OCI-LY1 (cell line): ENCODE measurements at regions not wholly inside any gene's neighbourhood (a gene's known extent, or its start where the extent isn't known, plus 50 kb on each side); places are given as distances from the start of the nearest gene placed in this dataset.

Experiments used
- H2AFZ ChIP-seq: fragments of 200-600 bp; sonication (generic), shearing (Covaris generic); 2 replicates; pipeline ENCODE4 v1.6.0; 2014; ENCODE audit warnings: antibody characterized with exemption, mild to moderate bottlenecking, low read length
- H3F3A ChIP-seq: fragments of 200-600 bp; sonication (generic), shearing (Covaris generic); 2 replicates; pipeline ENCODE4 v1.6.0; 2014; ENCODE audit warnings: mild to moderate bottlenecking, antibody characterized with exemption, low read length, moderate library complexity; ENCODE audit not compliant: insufficient read depth
- H3K27ac ChIP-seq: fragments of 200-600 bp; sonication (generic); 2 replicates; pipeline ENCODE4 v1.5.1; 2014; ENCODE audit warnings: low read length, mixed run types, mild to moderate bottlenecking, low read depth; ENCODE audit not compliant: poor library complexity, severe bottlenecking
- H3K27me3 ChIP-seq: fragments of 200-600 bp; sonication (generic); 2 replicates; pipeline ENCODE4 v1.6.0; 2014; ENCODE audit warnings: antibody characterized with exemption, mild to moderate bottlenecking, low read length, moderate library complexity; ENCODE audit not compliant: insufficient read depth
- H3K36me3 ChIP-seq: fragments of 200-600 bp; sonication (generic); 2 replicates; pipeline ENCODE4 v1.6.1; 2014; ENCODE audit warnings: mild to moderate bottlenecking, antibody characterized with exemption, low read length, moderate library complexity, mixed read lengths; ENCODE audit not compliant: insufficient read depth
- H3K4me1 ChIP-seq: fragments of 200-600 bp; sonication (generic); 2 replicates; pipeline ENCODE4 v1.5.1; 2014; ENCODE audit warnings: mild to moderate bottlenecking, low read length, moderate library complexity; ENCODE audit not compliant: insufficient read depth, severe bottlenecking
- H3K4me2 ChIP-seq: fragments of 200-600 bp; sonication (generic), shearing (Covaris generic); 2 replicates; pipeline ENCODE4 v1.6.1; 2014; ENCODE audit warnings: low read length
- H3K4me3 ChIP-seq: fragments of 200-600 bp; sonication (generic); 2 replicates; pipeline ENCODE4 v1.5.1; 2014; ENCODE audit warnings: low read length, low read depth, mild to moderate bottlenecking, mixed read lengths; ENCODE audit not compliant: poor library complexity, severe bottlenecking
- H3K79me2 ChIP-seq: fragments of 200-600 bp; shearing (Covaris generic); 2 replicates; pipeline ENCODE4 v1.6.1; 2016; ENCODE audit warnings: mixed run types, low read length, mixed read lengths; ENCODE audit not compliant: insufficient read depth
- H3K9ac ChIP-seq: fragments of 200-600 bp; sonication (generic), shearing (Covaris generic); 2 replicates; pipeline ENCODE4 v1.6.1; 2014; ENCODE audit warnings: mild to moderate bottlenecking, low read length, mixed read lengths
- H3K9me2 ChIP-seq: fragments of 200-600 bp; sonication (generic), shearing (Covaris generic); 2 replicates; pipeline ENCODE4 v1.6.1; 2014; ENCODE audit warnings: low read depth, mild to moderate bottlenecking, low read length, mixed read lengths
- H3K9me3 ChIP-seq: fragments of 200-600 bp; shearing (Covaris generic); 2 replicates; pipeline ENCODE4 v1.6.1; 2014; ENCODE audit warnings: low read length, mixed read lengths
- H4K20me1 ChIP-seq: fragments of 200-600 bp; sonication (generic), shearing (Covaris generic); 2 replicates; pipeline ENCODE4 v1.6.0; 2016; ENCODE audit warnings: mild to moderate bottlenecking, low read length; ENCODE audit not compliant: insufficient read depth
- CTCF ChIP-seq: fragments of 200-600 bp; sonication (generic), shearing (Covaris generic); IDR thresholded peaks from 2 replicates; pipeline ENCODE4 v1.5.1; 2017; ENCODE audit warnings: mild to moderate bottlenecking, antibody characterized with exemption, low read length, moderate library complexity, mixed read lengths
- EZH2 ChIP-seq: fragments of 200-600 bp; sonication (generic), shearing (Covaris generic); IDR thresholded peaks from 2 replicates; pipeline ENCODE4 v1.8.0; 2017; ENCODE audit warnings: borderline replicate concordance, mixed run types, mild to moderate bottlenecking, antibody characterized with exemption, low read length, moderate library complexity, mixed read lengths

GRCh38 chr3:76415384-76415783 lies 624.5 kb upstream of the ROBO2 start:
- Histone ChIP-seq H3K27me3 (no peaks in the 10 kb centered on the region), H3K27ac (no peak overlapping the region), H3K4me3 (no peak overlapping the region), H3F3A (no peaks in the 10 kb centered on the region), H4K20me1 (no peaks in the 10 kb centered on the region), H2AFZ (no peak overlapping the region), H3K9me3 (no peaks in the 10 kb centered on the region), H3K79me2 (no peaks in the 10 kb centered on the region), H3K9ac (no peak overlapping the region), H3K4me1 (no peaks in the 10 kb centered on the region), H3K9me2 (no peaks in the 10 kb centered on the region), H3K36me3 (no peaks in the 10 kb centered on the region), H3K4me2 (no peak overlapping the region)
- TF ChIP-seq CTCF (no peak), EZH2 (no peak)

GRCh38 chr3:76429581-76430177 lies 610.2 kb upstream of the ROBO2 start:
- Histone ChIP-seq H3K4me2 (no peak overlapping the region), H3K4me1 (no peaks in the 10 kb centered on the region), H3K36me3 (no peaks in the 10 kb centered on the region), H3K27me3 (no peaks in the 10 kb centered on the region), H3K4me3 (no peak overlapping the region), H2AFZ (no peak overlapping the region), H3K9ac (no peak overlapping the region), H3F3A (no peaks in the 10 kb centered on the region), H3K9me2 (no peaks in the 10 kb centered on the region), H3K79me2 (no peaks in the 10 kb centered on the region), H3K27ac (no peak overlapping the region), H4K20me1 (no peaks in the 10 kb centered on the region), H3K9me3 (no peaks in the 10 kb centered on the region)
- TF ChIP-seq EZH2 (no peak), CTCF (no peak)

- Histone ChIP-seq H3K4me1 (no peaks in the 10 kb centered on the region), H3K27me3 (no peaks in the 10 kb centered on the region), H3K9me3 (no peaks in the 10 kb centered on the region), H3F3A (no peaks in the 10 kb centered on the region), H4K20me1 (no peaks in the 10 kb centered on the region), H3K9ac (no peak overlapping the region), H3K4me2 (no peak overlapping the region), H3K9me2 (no peaks in the 10 kb centered on the region), H3K27ac (no peak overlapping the region), H3K36me3 (no peaks in the 10 kb centered on the region), H2AFZ (no peak overlapping the region), H3K79me2 (no peaks in the 10 kb centered on the region), H3K4me3 (no peak overlapping the region)
- TF ChIP-seq EZH2 (no peak), CTCF (no peak)
These were observed 607.5 kb upstream of the ROBO2 start for GRCh38 chr3:76432396-76432795.
